GM18505 (cell line): ENCODE measurements at regions not wholly inside any gene's neighbourhood (a gene's known extent, or its start where the extent isn't known, plus 50 kb on each side); places are given as distances from the start of the nearest gene placed in this dataset.
"Not testable (repeated sequence)": the region's sequence is repeated elsewhere in the genome, so short reads cannot be mapped to it uniquely, and the experiment has no call there.

Experiments
- ATAC-seq: cut with Tn5 transposase; IDR thresholded peaks from one replicate; pipeline ENCODE4 v1.9.1; 2021; ENCODE audit not compliant: unreplicated experiment
- POLR2A ChIP-seq: IDR thresholded peaks from 4 replicates; pipeline ENCODE4 v1.6.1; 2011; ENCODE audit warnings: borderline replicate concordance; ENCODE audit not compliant: insufficient read depth, insufficient read length; ENCODE audit errors: extremely low read depth

GRCh38 chr6:19562468-19562867 is 274.7 kb upstream of the ID4 start:
- no peak for ATAC-seq
- TF ChIP-seq POLR2A = no peak

GRCh38 chr6:19569563-19569962 is 267.6 kb upstream of the ID4 start:
- no peak for ATAC-seq
- no peak for TF ChIP-seq POLR2A

DNA sequence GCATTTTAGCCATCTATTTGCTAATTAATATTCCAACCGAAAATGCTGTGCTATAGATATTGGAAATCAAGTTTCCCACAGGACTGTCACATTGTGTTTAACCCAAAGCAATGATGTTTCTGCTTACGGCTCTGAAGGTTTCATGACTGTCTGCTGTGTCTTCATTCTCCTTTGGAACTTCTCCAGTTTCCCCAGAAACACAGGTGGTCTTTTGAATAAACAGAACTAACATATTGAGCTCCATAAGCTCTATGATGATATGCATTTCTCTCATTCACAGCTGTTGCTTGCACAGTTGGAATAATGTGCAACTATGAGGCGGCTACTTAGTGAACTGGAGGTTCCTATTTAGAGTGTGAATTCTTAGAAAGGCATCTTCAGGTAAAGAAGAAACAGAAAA is 266.0 kb upstream of the ID4 start:
- ATAC-seq = no peak
- TF ChIP-seq POLR2A = no peak

DNA sequence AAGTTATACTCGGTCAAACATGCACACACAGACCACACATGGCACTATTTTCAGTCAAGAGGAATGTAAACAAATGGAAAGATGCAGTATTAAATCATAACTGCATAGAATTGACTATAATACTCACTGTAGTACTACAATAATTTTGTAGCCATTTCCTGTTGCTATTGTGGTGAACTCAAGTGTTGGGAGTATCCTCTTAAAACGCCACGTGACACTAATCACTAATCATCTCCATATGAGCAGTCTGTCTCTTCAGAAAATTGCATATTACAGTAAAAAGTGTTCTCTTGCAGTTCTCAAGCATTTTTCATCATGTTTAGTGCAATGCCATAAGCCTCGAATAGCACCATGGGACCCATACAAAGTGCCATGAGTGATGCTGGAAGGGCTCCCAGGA is 258.7 kb upstream of the ID4 start:
- no peak for TF ChIP-seq POLR2A
- no peak for ATAC-seq

DNA sequence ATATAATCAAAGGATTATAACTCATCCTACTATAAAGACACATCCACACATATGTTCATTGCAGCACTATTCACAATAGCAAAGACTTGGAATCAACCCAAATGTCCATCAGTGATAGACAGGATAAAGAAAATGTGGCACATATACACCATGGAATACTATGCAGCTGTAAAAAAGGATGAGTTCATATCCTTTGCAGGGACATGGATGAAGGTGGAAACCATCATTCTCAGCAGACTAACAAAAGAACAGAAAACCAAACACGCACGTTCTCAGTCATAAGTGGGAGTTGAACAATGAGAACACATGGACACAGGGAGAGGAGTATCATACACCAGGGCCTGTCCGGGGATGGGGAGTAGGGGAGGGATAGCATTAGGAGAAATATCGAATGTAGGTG is 253.0 kb upstream of the ID4 start:
- not testable (repeated sequence) for ATAC-seq

- ATAC-seq = no peak
- TF ChIP-seq POLR2A = no peak
Measured at GRCh38 chr6:19587238-19587942, 249.8 kb upstream of the ID4 start.

GRCh38 chr6:19590501-19591131 is 246.6 kb upstream of the ID4 start:
- ATAC-seq = no peak
- no peak for TF ChIP-seq POLR2A

- no peak for TF ChIP-seq POLR2A
Measured at GRCh38 chr6:19597809-19598320, 239.3 kb upstream of the ID4 start.

DNA sequence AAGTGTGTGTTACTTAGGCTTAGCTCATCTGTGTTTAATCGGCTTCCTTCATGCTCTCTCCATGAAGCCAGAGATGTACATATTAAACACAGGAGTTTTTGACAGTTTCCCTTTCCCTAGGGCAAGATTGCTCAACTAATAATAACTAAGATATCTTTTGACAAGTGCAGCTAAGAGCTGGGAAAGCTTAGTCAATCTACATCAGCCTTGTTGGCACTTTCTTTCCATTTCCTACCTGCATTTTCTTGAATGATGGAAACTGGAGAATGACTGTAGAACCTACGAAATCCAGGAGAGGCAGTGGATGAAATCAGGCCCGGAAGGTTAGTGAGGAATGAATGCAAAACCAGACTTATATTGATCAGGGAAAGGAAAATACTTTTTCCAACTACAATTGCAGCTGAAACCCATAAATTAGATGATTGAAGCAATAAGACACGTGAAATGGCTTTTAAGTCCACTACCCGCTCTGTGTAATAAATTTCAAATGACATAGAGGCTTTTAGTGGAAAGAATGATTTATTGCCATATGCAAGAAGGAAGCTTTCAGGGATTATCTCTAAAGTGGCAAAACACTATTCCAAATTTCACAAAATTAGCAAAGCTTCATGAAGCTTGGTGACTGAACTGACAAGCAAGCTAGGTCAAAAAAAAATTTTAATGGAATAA is 237.2 kb upstream of the ID4 start:
- TF ChIP-seq POLR2A = no peak
- ATAC-seq = no peak

More at GRCh38 chr6:19597809-19598320, 239.3 kb upstream of the ID4 start:
- no peak for ATAC-seq

GRCh38 chr6:19602434-19603013 is 234.6 kb upstream of the ID4 start:
- TF ChIP-seq POLR2A = no peak
- ATAC-seq = no peak

DNA sequence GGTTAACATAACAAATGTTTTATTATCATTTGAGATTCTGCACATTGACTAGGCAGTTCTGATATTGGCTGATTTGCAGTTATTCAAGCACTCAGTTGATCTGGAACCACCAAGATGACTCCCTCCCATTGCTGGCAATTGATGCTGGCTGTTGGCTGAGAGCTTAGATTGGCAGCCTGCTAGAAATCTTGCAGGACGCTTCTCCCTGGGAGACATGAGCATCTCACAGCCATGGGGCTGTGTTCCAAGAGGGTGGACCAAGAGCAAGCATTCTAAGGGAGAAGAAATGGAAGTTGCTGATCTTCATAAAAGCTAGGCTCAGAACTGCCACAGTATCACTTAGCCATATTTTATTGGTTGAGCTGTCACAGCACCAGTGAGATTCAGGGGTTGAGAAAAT is 233.4 kb upstream of the ID4 start:
- ATAC-seq = no peak
- TF ChIP-seq POLR2A = no peak

GRCh38 chr6:19605624-19606023 is 231.5 kb upstream of the ID4 start:
- TF ChIP-seq POLR2A = no peak
- ATAC-seq = no peak

GRCh38 chr6:19608546-19608945 is 228.6 kb upstream of the ID4 start:
- no peak for TF ChIP-seq POLR2A
- no peak for ATAC-seq
